Naive thymus-derived CD4-positive, alpha-beta T cell (primary cell): ENCODE measurements at regions not wholly inside any gene's neighbourhood (a gene's known extent, or its start where the extent isn't known, plus 50 kb on each side); places are given as distances from the start of the nearest gene placed in this dataset.

Source experiments
- ATAC-seq: fragments of 150-1000 bp; cut with Tn5 transposase; 2 replicates; pipeline ENCODE4 v1.10.0; 2021; ENCODE audit warnings: mild to moderate bottlenecking, moderate library complexity
- CTCF ChIA-PET: fragments of 350-600 bp; sonication (Branson Sonifier 250); formaldehyde crosslinking; loops from one replicate; lab custom pipeline; 2021; ENCODE audit warnings: antibody characterized with exemption; lab: Charles Lee
- POLR2A ChIA-PET: fragments of 350-600 bp; sonication (Branson Sonifier 250); formaldehyde crosslinking; loops from one replicate; lab custom pipeline; 2021; ENCODE audit warnings: antibody characterized with exemption, inconsistent platforms; lab: Charles Lee
- DNase-seq, 9 donors: peaks; one replicate each; pipeline versions ENCODE4 v3.0.0 to v3.0.0-alpha.2; 2020 to 2022; ENCODE audit warnings: mixed read lengths in 1 of 9
- H3K27ac ChIP-seq: one replicate; pipeline ENCODE4 v1.7.0; 2013; ENCODE audit warnings: mild to moderate bottlenecking, low read depth, low read length, moderate library complexity
- H3K27me3 ChIP-seq, 2 donors: one replicate each; pipeline ENCODE4 v1.7.0; 2013; ENCODE audit warnings: low read length in 2 of 2, mild to moderate bottlenecking in 2 of 2, moderate library complexity in 2 of 2; ENCODE audit not compliant: control insufficient read depth in 2 of 2, insufficient read depth in 2 of 2
- H3K36me3 ChIP-seq, 3 experiments: 1 replicate in 2 of 3; 2 replicates in 1 of 3; pipeline ENCODE4 v1.7.0; 2013; ENCODE audit warnings: low read length in 3 of 3, mild to moderate bottlenecking in 3 of 3, moderate library complexity in 1 of 3; ENCODE audit not compliant: insufficient read depth in 3 of 3, control insufficient read depth in 2 of 3
- H3K4me1 ChIP-seq, 2 donors: one replicate each; pipeline ENCODE4 v1.7.0; 2013; ENCODE audit warnings: low read length in 2 of 2, mild to moderate bottlenecking in 2 of 2, moderate library complexity in 1 of 2; ENCODE audit not compliant: control insufficient read depth in 2 of 2, insufficient read depth in 2 of 2
- H3K4me3 ChIP-seq: 2 replicates; pipeline ENCODE4 v1.7.0; 2013; ENCODE audit warnings: mild to moderate bottlenecking, low read length
- H3K9me3 ChIP-seq, 3 experiments: 1 replicate in 2 of 3; 2 replicates in 1 of 3; pipeline ENCODE4 v1.7.0; 2013; ENCODE audit warnings: low read length in 3 of 3; ENCODE audit not compliant: control insufficient read depth in 2 of 3
- H3K27ac Mint-ChIP-seq, 9 donors: one replicate each; pipeline ENCODE4 v1.8.0; 2020 to 2022; ENCODE audit warnings: mixed read lengths in 9 of 9, mild to moderate bottlenecking in 8 of 9, moderate library complexity in 5 of 9, inconsistent platforms in 2 of 9
- H3K27me3 Mint-ChIP-seq, 5 donors: one replicate each; pipeline ENCODE4 v1.8.0; 2021 to 2022; ENCODE audit warnings: mixed read lengths in 5 of 5, mild to moderate bottlenecking in 1 of 5
- H3K36me3 Mint-ChIP-seq, 5 donors: one replicate each; pipeline ENCODE4 v1.8.0; 2020 to 2022; ENCODE audit warnings: mixed read lengths in 5 of 5, mild to moderate bottlenecking in 3 of 5, inconsistent platforms in 1 of 5
- H3K4me1 Mint-ChIP-seq, 7 donors: one replicate each; pipeline ENCODE4 v1.8.0; 2020 to 2022; ENCODE audit warnings: mixed read lengths in 7 of 7, mild to moderate bottlenecking in 3 of 7, inconsistent platforms in 1 of 7
- H3K4me3 Mint-ChIP-seq, 10 donors: one replicate each; pipeline ENCODE4 v1.8.0; 2020 to 2022; ENCODE audit warnings: mild to moderate bottlenecking in 10 of 10, mixed read lengths in 10 of 10, moderate library complexity in 6 of 10, inconsistent platforms in 2 of 10
- H3K9me3 Mint-ChIP-seq, 11 donors: one replicate each; pipeline ENCODE4 v1.8.0; 2020 to 2022; ENCODE audit warnings: mixed read lengths in 11 of 11, mild to moderate bottlenecking in 4 of 11, inconsistent platforms in 1 of 11, moderate library complexity in 1 of 11
- intact Hi-C, 2 donors: fragments of 100-400 bp; cut with micrococcal nuclease; formaldehyde crosslinking; loops; one replicate each; pipeline ENCODE4 v1.15.1; 2023

- intact Hi-C loops, result no loop called here
- no peak for DNase-seq
- Histone ChIP-seq H3K36me3 (no peaks in the 10 kb centered on the region), H3K27ac (no peak overlapping the region), H3K9me3 (peaks cover 0 to 32% (median 0%) of the 10 kb centered on the region in 3 experiments), H3K4me3 (no peak overlapping the region), H3K27me3 (no peaks in the 10 kb centered on the region), H3K4me1 (no peaks in the 10 kb centered on the region)
- no peaks in the 10 kb centered on the region for H3K4me1 Mint-ChIP-seq
- peaks cover 6 to 57% (median 25%) of the 10 kb centered on the region in 11 donors for H3K9me3 Mint-ChIP-seq
- ChIA-PET CTCF (no interaction called here), POLR2A (no interaction called here)
- H3K36me3 Mint-ChIP-seq, result peaks cover 0 to 7% (median 3%) of the 10 kb centered on the region in 5 donors
- no peak overlapping the region for H3K4me3 Mint-ChIP-seq
- no peaks in the 10 kb centered on the region for H3K27me3 Mint-ChIP-seq
- no peak for ATAC-seq
- H3K27ac Mint-ChIP-seq, result peak overlapping the region in 1 of 9 donors; percentile 67
Measured at GRCh38 chr7:63042730-63043511, 955.7 kb upstream of the ZNF722 start.

GRCh38 chr7:63043657-63044543 is 954.7 kb upstream of the ZNF722 start:
- Mint-ChIP-seq H3K4me3 (no peak overlapping the region), H3K27ac (no peak overlapping the region), H3K36me3 (peaks cover 0 to 8% (median 3%) of the 10 kb centered on the region in 5 donors), H3K27me3 (no peaks in the 10 kb centered on the region), H3K9me3 (peaks cover 8 to 58% (median 28%) of the 10 kb centered on the region in 11 donors), H3K4me1 (no peaks in the 10 kb centered on the region)
- no peak for ATAC-seq
- no peak for DNase-seq
- Histone ChIP-seq H3K9me3 (peaks cover 0 to 37% (median 0%) of the 10 kb centered on the region in 3 experiments), H3K4me1 (no peaks in the 10 kb centered on the region), H3K36me3 (no peaks in the 10 kb centered on the region), H3K27me3 (no peaks in the 10 kb centered on the region), H3K27ac (no peak overlapping the region), H3K4me3 (no peak overlapping the region)
- POLR2A ChIA-PET, result no interaction called here
- CTCF ChIA-PET, result no interaction called here
- intact Hi-C loops, result no loop called here

GRCh38 chr7:63044721-63045120 is 953.9 kb upstream of the ZNF722 start:
- H3K4me1 Mint-ChIP-seq, result no peaks in the 10 kb centered on the region
- no peak for DNase-seq
- Histone ChIP-seq H3K9me3 (peaks cover 0 to 37% (median 0%) of the 10 kb centered on the region in 3 experiments), H3K36me3 (no peaks in the 10 kb centered on the region), H3K27me3 (no peaks in the 10 kb centered on the region), H3K4me1 (no peaks in the 10 kb centered on the region), H3K4me3 (no peak overlapping the region), H3K27ac (no peak overlapping the region)
- no peak overlapping the region for H3K4me3 Mint-ChIP-seq
- no peak overlapping the region for H3K27ac Mint-ChIP-seq
- ATAC-seq, result no peak
- intact Hi-C loops, result no loop called here
- CTCF ChIA-PET, result no interaction called here
- H3K36me3 Mint-ChIP-seq, result peaks cover 0 to 8% (median 3%) of the 10 kb centered on the region in 5 donors
- POLR2A ChIA-PET, result no interaction called here
- no peaks in the 10 kb centered on the region for H3K27me3 Mint-ChIP-seq
- peaks cover 8 to 56% (median 24%) of the 10 kb centered on the region in 11 donors for H3K9me3 Mint-ChIP-seq

GRCh38 chr7:63045575-63045974 is 953.1 kb upstream of the ZNF722 start:
- Mint-ChIP-seq H3K4me3 (no peak overlapping the region), H3K9me3 (peaks cover 8 to 56% (median 25%) of the 10 kb centered on the region in 11 donors), H3K36me3 (peaks cover 0 to 8% (median 3%) of the 10 kb centered on the region in 5 donors), H3K4me1 (no peaks in the 10 kb centered on the region), H3K27ac (no peak overlapping the region), H3K27me3 (no peaks in the 10 kb centered on the region)
- no peak overlapping the region for H3K4me3 ChIP-seq
- ChIA-PET POLR2A (no interaction called here), CTCF (no interaction called here)
- ATAC-seq, result no peak
- DNase-seq, result no peak
- no peaks in the 10 kb centered on the region for H3K27me3 ChIP-seq
- intact Hi-C loops, result no loop called here
- peaks cover 0 to 35% (median 0%) of the 10 kb centered on the region in 3 experiments for H3K9me3 ChIP-seq
- no peak overlapping the region for H3K27ac ChIP-seq
- H3K36me3 ChIP-seq, result no peaks in the 10 kb centered on the region
- no peaks in the 10 kb centered on the region for H3K4me1 ChIP-seq

GRCh38 chr7:63046612-63047011 is 952.0 kb upstream of the ZNF722 start:
- H3K4me3 Mint-ChIP-seq, result no peak overlapping the region
- H3K9me3 Mint-ChIP-seq, result peaks cover 6 to 56% (median 25%) of the 10 kb centered on the region in 11 donors
- no peak overlapping the region for H3K27ac Mint-ChIP-seq
- intact Hi-C loops, result no loop called here
- ChIA-PET CTCF (interaction anchor here (0.6 kb wide), 1 partner anchor 272 kb away, joined by 3 read pairs; no protein-coding TSS in a partner anchor), POLR2A (no interaction called here)
- H3K4me3 ChIP-seq, result no peak overlapping the region
- DNase-seq, result no peak
- H3K9me3 ChIP-seq, result peaks cover 0 to 30% (median 0%) of the 10 kb centered on the region in 3 experiments
- no peak for ATAC-seq
- H3K36me3 ChIP-seq, result no peaks in the 10 kb centered on the region
- no peaks in the 10 kb centered on the region for H3K27me3 Mint-ChIP-seq
- H3K4me1 Mint-ChIP-seq, result no peaks in the 10 kb centered on the region
- no peak overlapping the region for H3K27ac ChIP-seq
- no peaks in the 10 kb centered on the region for H3K4me1 ChIP-seq
- H3K36me3 Mint-ChIP-seq, result peaks cover 0 to 8% (median 3%) of the 10 kb centered on the region in 5 donors
- H3K27me3 ChIP-seq, result no peaks in the 10 kb centered on the region

GRCh38 chr7:63047061-63047460 is 951.6 kb upstream of the ZNF722 start:
- no peak overlapping the region for H3K27ac Mint-ChIP-seq
- no peak overlapping the region for H3K4me3 ChIP-seq
- no peaks in the 10 kb centered on the region for H3K4me1 Mint-ChIP-seq
- no peak overlapping the region for H3K4me3 Mint-ChIP-seq
- ChIA-PET CTCF (no interaction called here), POLR2A (no interaction called here)
- H3K36me3 ChIP-seq, result no peaks in the 10 kb centered on the region
- peaks cover 6 to 58% (median 25%) of the 10 kb centered on the region in 11 donors for H3K9me3 Mint-ChIP-seq
- H3K27ac ChIP-seq, result no peak overlapping the region
- DNase-seq, result no peak
- intact Hi-C loops, result no loop called here
- H3K27me3 ChIP-seq, result no peaks in the 10 kb centered on the region
- peaks cover 0 to 8% (median 3%) of the 10 kb centered on the region in 5 donors for H3K36me3 Mint-ChIP-seq
- H3K27me3 Mint-ChIP-seq, result no peaks in the 10 kb centered on the region
- no peak for ATAC-seq
- no peaks in the 10 kb centered on the region for H3K4me1 ChIP-seq
- H3K9me3 ChIP-seq, result peaks cover 0 to 31% (median 0%) of the 10 kb centered on the region in 3 experiments
